Chondrocyte (in vitro differentiated cells): ENCODE measurements at regions not wholly inside any gene's neighbourhood (a gene's known extent, or its start where the extent isn't known, plus 50 kb on each side); places are given as distances from the start of the nearest gene placed in this dataset.

Experiments
- DNase-seq: peaks from one replicate; pipeline ENCODE4 v3.0.0; 2021; ENCODE audit warnings: mixed read lengths, low spot score
- H3K27ac Mint-ChIP-seq: one replicate; pipeline ENCODE4 v1.8.0; 2021; ENCODE audit warnings: mild to moderate bottlenecking, moderate library complexity, mixed read lengths; ENCODE audit not compliant: unreplicated experiment
- H3K27me3 Mint-ChIP-seq: 2 replicates; pipeline ENCODE4 v1.8.0; 2021; ENCODE audit warnings: low read depth, mixed read lengths
- H3K36me3 Mint-ChIP-seq: 2 replicates; pipeline ENCODE4 v1.8.0; 2021; ENCODE audit warnings: low read depth, mixed read lengths
- H3K4me1 Mint-ChIP-seq: 2 replicates; pipeline ENCODE4 v1.8.0; 2021; ENCODE audit warnings: low read depth, mild to moderate bottlenecking, mixed read lengths
- H3K4me3 Mint-ChIP-seq: one replicate; pipeline ENCODE4 v1.8.0; 2021; ENCODE audit warnings: mild to moderate bottlenecking, moderate library complexity, mixed read lengths; ENCODE audit not compliant: unreplicated experiment
- H3K9me3 Mint-ChIP-seq: 2 replicates; pipeline ENCODE4 v1.8.0; 2021; ENCODE audit warnings: low read depth, mixed read lengths
- TF ChIP-seq, protein P1 (sequence below): fragments of 200-600 bp; sonication (generic); IDR thresholded peaks from 2 replicates; pipeline ENCODE4 v1.5.0; 2021; ENCODE audit warnings: antibody characterized with exemption, mild to moderate bottlenecking, moderate library complexity

DNA sequence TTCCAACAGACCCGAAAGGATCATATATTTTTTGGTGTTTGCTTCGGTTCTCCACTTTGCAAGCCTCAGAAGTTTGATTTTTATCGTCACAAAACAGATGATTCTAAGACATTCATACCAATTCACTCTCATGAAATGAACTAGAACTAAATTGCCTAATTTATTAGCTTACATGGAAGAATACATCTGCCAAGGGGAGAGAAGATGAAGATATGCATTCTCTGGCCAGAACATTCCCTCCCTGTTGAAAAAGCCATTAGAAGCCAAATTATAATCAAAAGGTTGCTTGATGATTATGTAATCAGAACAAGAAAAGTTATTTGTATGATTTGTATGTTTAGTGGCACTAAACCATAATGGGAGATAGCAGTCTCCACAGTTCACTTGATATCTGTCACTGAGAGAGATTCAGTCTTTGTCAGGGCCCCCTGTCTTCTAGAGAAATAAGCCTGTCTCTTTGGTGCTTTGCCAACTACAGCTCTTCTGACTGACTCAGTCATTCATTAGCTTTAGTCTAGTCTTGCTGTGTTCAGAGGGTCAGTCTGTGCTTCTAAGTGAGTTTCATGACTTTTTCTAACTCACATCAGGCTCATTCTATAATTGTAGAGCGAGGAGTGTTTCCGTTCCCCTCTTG lies 95.3 kb upstream of the GNAI1 start:
- DNase-seq, result no peak
- H3K36me3 Mint-ChIP-seq, result no peaks in the 10 kb centered on the region
- no peaks in the 10 kb centered on the region for H3K9me3 Mint-ChIP-seq
- peaks cover 2% of the 10 kb centered on the region for H3K27me3 Mint-ChIP-seq
- H3K4me1 Mint-ChIP-seq, result no peaks in the 10 kb centered on the region
- TF ChIP-seq, protein P1, sequence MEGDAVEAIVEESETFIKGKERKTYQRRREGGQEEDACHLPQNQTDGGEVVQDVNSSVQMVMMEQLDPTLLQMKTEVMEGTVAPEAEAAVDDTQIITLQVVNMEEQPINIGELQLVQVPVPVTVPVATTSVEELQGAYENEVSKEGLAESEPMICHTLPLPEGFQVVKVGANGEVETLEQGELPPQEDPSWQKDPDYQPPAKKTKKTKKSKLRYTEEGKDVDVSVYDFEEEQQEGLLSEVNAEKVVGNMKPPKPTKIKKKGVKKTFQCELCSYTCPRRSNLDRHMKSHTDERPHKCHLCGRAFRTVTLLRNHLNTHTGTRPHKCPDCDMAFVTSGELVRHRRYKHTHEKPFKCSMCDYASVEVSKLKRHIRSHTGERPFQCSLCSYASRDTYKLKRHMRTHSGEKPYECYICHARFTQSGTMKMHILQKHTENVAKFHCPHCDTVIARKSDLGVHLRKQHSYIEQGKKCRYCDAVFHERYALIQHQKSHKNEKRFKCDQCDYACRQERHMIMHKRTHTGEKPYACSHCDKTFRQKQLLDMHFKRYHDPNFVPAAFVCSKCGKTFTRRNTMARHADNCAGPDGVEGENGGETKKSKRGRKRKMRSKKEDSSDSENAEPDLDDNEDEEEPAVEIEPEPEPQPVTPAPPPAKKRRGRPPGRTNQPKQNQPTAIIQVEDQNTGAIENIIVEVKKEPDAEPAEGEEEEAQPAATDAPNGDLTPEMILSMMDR, result no peak
- H3K27ac Mint-ChIP-seq, result no peak overlapping the region
- no peak overlapping the region for H3K4me3 Mint-ChIP-seq

DNA sequence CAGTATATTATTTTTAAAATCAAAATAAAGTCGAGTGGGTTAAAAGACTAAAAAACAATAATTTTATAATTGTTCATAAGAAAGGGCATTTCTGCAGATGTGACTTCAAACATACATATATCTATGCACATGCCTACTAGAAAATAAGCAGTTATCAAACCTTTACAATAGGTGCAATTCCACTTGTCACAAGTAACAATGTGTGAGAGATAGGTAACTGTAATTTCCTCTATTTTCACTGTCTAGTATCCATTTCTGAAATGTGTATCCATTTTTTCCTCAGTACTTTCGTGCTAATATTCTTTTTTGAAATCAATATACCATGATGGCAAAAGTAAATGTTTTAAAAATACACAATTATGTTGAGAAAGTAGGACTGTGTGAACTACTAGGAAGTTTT lies 96.9 kb upstream of the GNAI1 start:
- TF ChIP-seq, protein P1, result no peak
- Mint-ChIP-seq H3K27ac (no peak overlapping the region), H3K36me3 (no peaks in the 10 kb centered on the region), H3K4me3 (no peak overlapping the region), H3K9me3 (no peaks in the 10 kb centered on the region), H3K4me1 (no peaks in the 10 kb centered on the region), H3K27me3 (peaks cover 2% of the 10 kb centered on the region)
- DNase-seq, result no peak

DNA sequence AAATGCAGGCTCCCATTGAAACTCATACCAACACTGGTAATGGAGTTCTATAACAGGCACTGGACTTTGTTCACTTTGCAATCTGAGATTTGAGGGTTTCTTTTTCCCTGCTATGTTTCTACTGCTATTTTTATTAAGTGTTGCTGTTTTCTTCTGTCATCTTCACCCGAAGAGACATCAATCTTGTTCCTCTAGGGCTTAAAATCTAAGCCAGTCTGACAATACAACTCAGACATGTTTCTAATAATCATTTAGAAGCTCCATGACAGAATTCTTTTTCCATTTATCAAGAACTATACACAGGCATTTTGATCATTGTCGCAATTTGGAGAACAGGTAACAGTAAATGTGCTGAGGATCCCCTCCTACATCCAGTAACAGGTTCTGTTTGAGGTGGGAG lies 98.5 kb upstream of the GNAI1 start:
- Mint-ChIP-seq H3K36me3 (no peaks in the 10 kb centered on the region), H3K4me3 (no peak overlapping the region), H3K27me3 (peaks cover 2% of the 10 kb centered on the region), H3K9me3 (no peaks in the 10 kb centered on the region), H3K4me1 (no peaks in the 10 kb centered on the region), H3K27ac (no peak overlapping the region)
- DNase-seq, result no peak
- TF ChIP-seq, protein P1, result no peak

DNA sequence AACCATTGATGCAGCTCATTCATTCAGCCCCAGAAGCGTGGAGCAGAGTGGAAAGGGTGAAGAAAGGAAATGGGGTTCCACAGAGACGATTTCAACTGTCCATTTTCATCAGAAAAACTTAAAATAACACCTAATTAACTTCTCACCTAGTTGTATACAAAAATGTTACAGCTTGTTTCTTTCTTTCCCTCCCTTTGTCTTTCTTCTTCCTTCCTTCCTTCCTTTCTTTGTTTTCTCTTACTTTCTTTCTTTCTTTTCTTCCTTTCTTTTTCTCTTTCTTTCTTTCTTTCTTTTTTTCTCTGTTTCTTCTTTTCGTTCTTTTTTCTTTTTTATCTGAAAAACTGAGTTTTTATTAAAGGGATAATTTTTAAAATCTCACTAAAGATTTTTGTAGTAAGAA lies 105.9 kb upstream of the GNAI1 start:
- no peaks in the 10 kb centered on the region for H3K9me3 Mint-ChIP-seq
- TF ChIP-seq, protein P1, result no peak
- no peak overlapping the region for H3K27ac Mint-ChIP-seq
- no peak overlapping the region for H3K4me3 Mint-ChIP-seq
- H3K36me3 Mint-ChIP-seq, result no peaks in the 10 kb centered on the region
- H3K4me1 Mint-ChIP-seq, result no peaks in the 10 kb centered on the region
- H3K27me3 Mint-ChIP-seq, result peaks cover 4% of the 10 kb centered on the region
- no peak for DNase-seq

DNA sequence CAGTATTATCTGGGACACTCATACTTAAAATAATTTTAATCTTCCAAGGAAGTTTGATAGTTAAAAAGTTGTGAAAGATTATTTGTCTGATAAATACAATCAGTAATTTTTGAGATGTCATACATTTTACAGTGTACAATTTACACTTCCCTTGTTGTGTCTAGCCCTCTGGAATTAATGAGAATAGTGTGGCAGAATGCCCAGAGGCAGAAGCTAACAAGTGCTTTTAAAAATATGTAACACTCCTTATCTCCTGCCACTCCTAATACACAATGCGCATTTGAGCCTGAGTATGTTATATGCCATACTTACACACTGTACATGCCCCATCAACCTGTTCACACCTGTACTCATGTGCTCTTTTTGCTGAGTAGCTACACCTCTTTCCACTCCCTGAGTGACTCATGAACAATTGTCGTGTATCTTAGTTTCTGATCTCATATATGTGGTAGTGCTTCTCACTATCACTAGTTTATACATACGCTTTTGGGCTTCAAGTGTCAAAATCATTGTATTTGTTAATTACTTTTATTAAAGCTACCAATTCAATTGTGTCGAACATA lies 106.9 kb upstream of the GNAI1 start:
- no peak for DNase-seq
- no peak overlapping the region for H3K4me3 Mint-ChIP-seq
- H3K27ac Mint-ChIP-seq, result no peak overlapping the region
- H3K9me3 Mint-ChIP-seq, result peaks cover 8% of the 10 kb centered on the region
- H3K4me1 Mint-ChIP-seq, result no peaks in the 10 kb centered on the region
- peaks cover 2% of the 10 kb centered on the region for H3K36me3 Mint-ChIP-seq
- H3K27me3 Mint-ChIP-seq, result peaks cover 4% of the 10 kb centered on the region
- TF ChIP-seq, protein P1, result no peak
